H1 (cell line): ENCODE measurements at regions not wholly inside any gene's neighbourhood (a gene's known extent, or its start where the extent isn't known, plus 50 kb on each side); places are given as distances from the start of the nearest gene placed in this dataset.

ENCODE experiments used
- CHD1 ChIP-seq: IDR thresholded peaks from 2 replicates; pipeline ENCODE4 v1.6.1; 2012; ENCODE audit warnings: low read depth, low read length, improper control_type of control experiment
- FOSL1 ChIP-seq: IDR thresholded peaks from 2 replicates; pipeline ENCODE4 v1.6.1; 2011; ENCODE audit warnings: mild to moderate bottlenecking, low read depth, low read length, moderate library complexity; ENCODE audit not compliant: insufficient read depth
- GTF2F1 ChIP-seq: IDR thresholded peaks from 2 replicates; pipeline ENCODE4 v1.6.1; 2012; ENCODE audit warnings: low read depth, low read length, improper control_type of control experiment, borderline replicate concordance
- MAX ChIP-seq: IDR thresholded peaks from 2 replicates; pipeline ENCODE4 v1.6.1; 2012; ENCODE audit warnings: inconsistent platforms
- NANOG ChIP-seq: IDR thresholded peaks from 2 replicates; pipeline ENCODE4 v1.6.1; 2011; ENCODE audit warnings: low read length, low read depth, mild to moderate bottlenecking, inconsistent platforms; ENCODE audit not compliant: insufficient read depth, poor library complexity, severe bottlenecking
- PHF8 ChIP-seq: fragments of 200-600 bp; sonication (generic); conservative IDR thresholded peaks from 2 replicates; pipeline ENCODE4 v1.7.1; 2012; ENCODE audit warnings: low read depth, mild to moderate bottlenecking, inconsistent platforms, low read length, moderate library complexity
- POU5F1 ChIP-seq: IDR thresholded peaks from 2 replicates; pipeline ENCODE4 v1.6.1; 2011; ENCODE audit warnings: low read depth, mild to moderate bottlenecking, low read length, moderate library complexity
- RBBP5 ChIP-seq: IDR thresholded peaks from 2 replicates; pipeline ENCODE4 v1.7.1; 2012; ENCODE audit warnings: low read depth, mild to moderate bottlenecking, inconsistent platforms, low read length, moderate library complexity, borderline replicate concordance
- RXRA ChIP-seq: IDR thresholded peaks from 2 replicates; pipeline ENCODE4 v1.6.1; 2011; ENCODE audit warnings: low read depth, mild to moderate bottlenecking, low read length, moderate library complexity; ENCODE audit not compliant: insufficient read depth
- SIRT6 ChIP-seq: IDR thresholded peaks from one replicate; pipeline ENCODE4 v1.7.1; 2012; ENCODE audit warnings: low read length, inconsistent platforms
- SP4 ChIP-seq: IDR thresholded peaks from 2 replicates; pipeline ENCODE4 v1.6.1; 2012; ENCODE audit warnings: low read length, inconsistent platforms
- SRF ChIP-seq: IDR thresholded peaks from 2 replicates; pipeline ENCODE4 v1.6.1; 2011; ENCODE audit warnings: mild to moderate bottlenecking, low read depth, low read length, moderate library complexity
- TCF12 ChIP-seq: IDR thresholded peaks from 2 replicates; pipeline ENCODE4 v1.6.1; 2011; ENCODE audit warnings: low read depth, mild to moderate bottlenecking, low read length
- TEAD4 ChIP-seq: IDR thresholded peaks from 2 replicates; pipeline ENCODE4 v1.6.1; 2012; ENCODE audit warnings: low read depth, low read length, inconsistent platforms, mixed read lengths
- ZNF274 ChIP-seq: IDR thresholded peaks from 2 replicates; pipeline ENCODE4 v1.7.0; 2012; ENCODE audit warnings: low read length, borderline replicate concordance; ENCODE audit errors: extremely low read depth

GRCh38 chr5:106324356-106324755, 1346.4 kb downstream of the EFNA5 start (continued):
- TF ChIP-seq NANOG (no peak), RXRA (no peak), GTF2F1 (no peak), PHF8 (no peak), POU5F1 (no peak), SIRT6 (no peak), TEAD4 (no peak), SP4 (no peak), RBBP5 (no peak), TCF12 (no peak), SRF (no peak), FOSL1 (no peak), CHD1 (no peak), MAX (no peak), ZNF274 (no peak)
